Upper lobe of left lung (tissue), 6 donors: ENCODE measurements at regions not wholly inside any gene's neighbourhood (a gene's known extent, or its start where the extent isn't known, plus 50 kb on each side); places are given as distances from the start of the nearest gene placed in this dataset.

Experiments used
- ATAC-seq, 2 donors: fragments of 200-7000 bp; cut with Tn5 transposase; one replicate each; pipeline ENCODE4 v1.9.1; 2022; ENCODE audit warnings: mild to moderate bottlenecking in 2 of 2, moderate library complexity in 2 of 2; ENCODE audit not compliant: low FRiP score in 2 of 2
- DNase-seq, 2 donors: peaks; one replicate each; pipeline ENCODE4 v3.0.0-alpha.2; 2019 to 2020
- H3K27ac ChIP-seq, 4 donors: fragments of 200-600 bp; sonication (generic); one replicate each; pipeline ENCODE4 v1.5.1; 2016 to 2019
- H3K27me3 ChIP-seq, 4 donors: fragments of 200-600 bp; sonication (generic); one replicate each; pipeline ENCODE4 v1.5.1; 2017 to 2019
- H3K36me3 ChIP-seq, 4 donors: fragments of 200-600 bp; sonication (generic); one replicate each; pipeline ENCODE4 v1.5.1; 2016 to 2019
- H3K4me1 ChIP-seq, 4 donors: fragments of 200-600 bp; sonication (generic); one replicate each; pipeline ENCODE4 v1.5.1; 2018 to 2019
- H3K4me3 ChIP-seq, 4 donors: fragments of 200-600 bp; sonication (generic); one replicate each; pipeline ENCODE4 v1.5.1; 2017 to 2019; ENCODE audit warnings: mild to moderate bottlenecking in 2 of 4, moderate library complexity in 1 of 4
- H3K9me3 ChIP-seq, 4 donors: fragments of 200-600 bp; sonication (generic); one replicate each; pipeline ENCODE4 v1.5.1; 2018 to 2019
- EP300 ChIP-seq, 4 donors: sonication (generic); formaldehyde crosslinking; IDR thresholded peaks; one replicate each; pipeline ENCODE4 v1.5.1; 2017; ENCODE audit warnings: antibody characterized with exemption in 4 of 4, control low read depth in 2 of 4
- POLR2A ChIP-seq, 4 donors: fragments of 450-650 bp; IDR thresholded peaks; one replicate each; pipeline ENCODE4 v1.5.1; 2016 to 2017; ENCODE audit warnings: antibody characterized with exemption in 4 of 4, mild to moderate bottlenecking in 2 of 4
- POLR2AphosphoS5 ChIP-seq, 2 donors: sonication (generic); formaldehyde crosslinking; IDR thresholded peaks; one replicate each; pipeline ENCODE4 v1.5.1; 2017; ENCODE audit warnings: antibody characterized with exemption in 2 of 2
- WGBS, 2 donors: methylation state at CpG; one replicate each; pipeline ENCODE4 v1.1.5; 2017 to 2018; 5-methylcytosine and 5-hydroxymethylcytosine counted together
- TF ChIP-seq, protein P1 (sequence below), 6 experiments: fragments of 450-650 bp in 4 of 6; fragments of 200-600 bp in 2 of 6; sonication (generic) in 2 of 6; IDR thresholded peaks; one replicate each; pipeline ENCODE4 v1.5.1; 2016 to 2019; ENCODE audit warnings: antibody characterized with exemption in 6 of 6
- donor health status: DM: no; HTN: no; CAD: no; lungs with moderate emphysema.
- donor health status: DM: no; HTN: yes; CAD: no; lungs with severe emphysema.

DNA sequence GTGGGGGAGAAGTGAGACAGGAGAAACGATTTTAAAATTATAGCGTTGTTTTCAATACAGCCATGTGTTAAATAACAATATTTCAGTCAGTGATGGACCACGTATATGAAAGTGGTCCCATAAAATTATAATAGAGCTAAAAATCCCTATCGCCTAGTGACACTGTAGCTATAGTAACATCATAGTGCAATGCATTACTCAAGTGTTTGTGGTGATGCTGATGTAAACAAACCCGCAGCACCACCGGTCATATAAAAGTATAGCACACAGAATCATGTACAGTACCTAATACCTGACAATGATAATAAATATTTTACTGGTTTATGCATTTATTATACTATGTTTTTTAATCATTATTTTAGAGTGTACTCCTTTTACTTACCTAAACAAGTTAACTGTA, 407.4 kb upstream of the SEMA6A start:
- TF ChIP-seq POLR2AphosphoS5 (IDR thresholded peaks at IDR 0.05) = no peak
- no peak for TF ChIP-seq EP300 (IDR thresholded peaks at IDR 0.05)
- no peak for TF ChIP-seq POLR2A (IDR thresholded peaks at IDR 0.05)
- TF ChIP-seq, protein P1, sequence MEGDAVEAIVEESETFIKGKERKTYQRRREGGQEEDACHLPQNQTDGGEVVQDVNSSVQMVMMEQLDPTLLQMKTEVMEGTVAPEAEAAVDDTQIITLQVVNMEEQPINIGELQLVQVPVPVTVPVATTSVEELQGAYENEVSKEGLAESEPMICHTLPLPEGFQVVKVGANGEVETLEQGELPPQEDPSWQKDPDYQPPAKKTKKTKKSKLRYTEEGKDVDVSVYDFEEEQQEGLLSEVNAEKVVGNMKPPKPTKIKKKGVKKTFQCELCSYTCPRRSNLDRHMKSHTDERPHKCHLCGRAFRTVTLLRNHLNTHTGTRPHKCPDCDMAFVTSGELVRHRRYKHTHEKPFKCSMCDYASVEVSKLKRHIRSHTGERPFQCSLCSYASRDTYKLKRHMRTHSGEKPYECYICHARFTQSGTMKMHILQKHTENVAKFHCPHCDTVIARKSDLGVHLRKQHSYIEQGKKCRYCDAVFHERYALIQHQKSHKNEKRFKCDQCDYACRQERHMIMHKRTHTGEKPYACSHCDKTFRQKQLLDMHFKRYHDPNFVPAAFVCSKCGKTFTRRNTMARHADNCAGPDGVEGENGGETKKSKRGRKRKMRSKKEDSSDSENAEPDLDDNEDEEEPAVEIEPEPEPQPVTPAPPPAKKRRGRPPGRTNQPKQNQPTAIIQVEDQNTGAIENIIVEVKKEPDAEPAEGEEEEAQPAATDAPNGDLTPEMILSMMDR (IDR thresholded peaks at IDR 0.05) = no peak
- WGBS, 2 donors = 81 to 82% methylated on average over 6 of the region's 6 CpGs
- H3K4me1 ChIP-seq = no peaks in the 10 kb centered on the region
- no peak overlapping the region for H3K27ac ChIP-seq
- no peak for ATAC-seq
- no peak for DNase-seq
- H3K9me3 ChIP-seq = no peaks in the 10 kb centered on the region
- no peaks in the 10 kb centered on the region for H3K27me3 ChIP-seq
- no peak overlapping the region for H3K4me3 ChIP-seq
- no peaks in the 10 kb centered on the region for H3K36me3 ChIP-seq

DNA sequence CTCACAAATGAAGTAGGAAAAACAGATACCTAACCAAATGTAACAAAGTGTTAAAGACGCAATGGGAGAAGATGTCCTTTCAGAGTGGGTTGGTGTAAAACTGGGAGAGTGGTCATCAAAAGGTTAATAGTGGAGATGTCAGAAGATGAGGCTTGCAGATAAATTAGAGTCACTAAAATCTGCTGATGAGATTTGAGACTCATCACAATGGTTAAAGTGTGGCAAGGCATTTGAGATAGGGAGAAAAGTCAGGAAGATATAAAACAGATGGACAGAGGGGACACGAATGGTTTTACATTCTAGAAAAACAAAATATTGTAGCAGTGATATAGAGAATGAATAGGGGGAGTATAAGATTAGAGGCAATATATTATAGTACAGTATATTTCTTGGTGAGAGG, 406.0 kb upstream of the SEMA6A start:
- H3K9me3 ChIP-seq = no peaks in the 10 kb centered on the region

GRCh38 chr5:116976767-116977166, 402.1 kb upstream of the SEMA6A start:
- ATAC-seq (no peak), DNase-seq (no peak)
- WGBS, 2 donors = 89 to 95% methylated on average over 1 of the region's 1 CpG
- Histone ChIP-seq H3K4me1 (no peaks in the 10 kb centered on the region), H3K27ac (no peak overlapping the region), H3K27me3 (no peaks in the 10 kb centered on the region), H3K9me3 (no peaks in the 10 kb centered on the region), H3K36me3 (no peaks in the 10 kb centered on the region), H3K4me3 (no peak overlapping the region)
- TF ChIP-seq POLR2AphosphoS5 (IDR thresholded peaks at IDR 0.05) = no peak
- TF ChIP-seq EP300 (IDR thresholded peaks at IDR 0.05) = no peak
- TF ChIP-seq, protein P1 (IDR thresholded peaks at IDR 0.05) = no peak
- no peak for TF ChIP-seq POLR2A (IDR thresholded peaks at IDR 0.05)

More for the DNA sequence above, 406.0 kb upstream of the SEMA6A start:
- DNase-seq = no peak
- no peaks in the 10 kb centered on the region for H3K4me1 ChIP-seq
- H3K27ac ChIP-seq = no peak overlapping the region
- no peak overlapping the region for H3K4me3 ChIP-seq
- no peaks in the 10 kb centered on the region for H3K36me3 ChIP-seq
- 84 to 91% methylated on average over 2 of the region's 2 CpGs for WGBS, 2 donors
- no peak for ATAC-seq
- TF ChIP-seq, protein P1 (IDR thresholded peaks at IDR 0.05) = no peak
- no peak for TF ChIP-seq POLR2AphosphoS5 (IDR thresholded peaks at IDR 0.05)
- TF ChIP-seq EP300 (IDR thresholded peaks at IDR 0.05) = no peak
- no peak for TF ChIP-seq POLR2A (IDR thresholded peaks at IDR 0.05)
- no peaks in the 10 kb centered on the region for H3K27me3 ChIP-seq

DNA sequence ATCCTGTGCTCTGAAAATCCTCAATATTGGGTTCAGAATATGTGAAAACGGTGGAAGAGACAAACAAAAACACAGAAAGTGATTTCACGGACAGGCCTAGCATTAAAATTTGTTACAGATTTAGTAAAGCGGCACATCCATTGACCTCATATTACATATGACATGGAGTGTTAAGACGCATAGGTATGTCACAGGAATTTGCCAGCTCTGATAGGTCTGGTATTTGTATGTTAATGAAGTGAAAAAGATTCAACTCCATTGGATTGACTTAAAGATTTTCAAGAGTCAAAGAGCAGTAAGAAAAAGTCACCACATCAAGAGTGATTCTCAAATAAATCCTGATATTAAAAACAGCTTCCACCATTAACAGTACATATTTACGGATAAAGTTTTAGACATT, 396.5 kb upstream of the SEMA6A start:
- Histone ChIP-seq H3K4me1 (peaks cover 0 to 5% (median 0%) of the 10 kb centered on the region in 4 donors), H3K4me3 (no peak overlapping the region), H3K9me3 (no peaks in the 10 kb centered on the region), H3K27ac (no peak overlapping the region), H3K27me3 (no peaks in the 10 kb centered on the region), H3K36me3 (no peaks in the 10 kb centered on the region)
- TF ChIP-seq POLR2AphosphoS5 (IDR thresholded peaks at IDR 0.05) = no peak
- no peak for TF ChIP-seq EP300 (IDR thresholded peaks at IDR 0.05)
- no peak for TF ChIP-seq POLR2A (IDR thresholded peaks at IDR 0.05)
- TF ChIP-seq, protein P1 (IDR thresholded peaks at IDR 0.05) = no peak
- 92 to 93% methylated on average over 5 of the region's 5 CpGs for WGBS, 2 donors
- no peak for ATAC-seq
- no peak for DNase-seq

DNA sequence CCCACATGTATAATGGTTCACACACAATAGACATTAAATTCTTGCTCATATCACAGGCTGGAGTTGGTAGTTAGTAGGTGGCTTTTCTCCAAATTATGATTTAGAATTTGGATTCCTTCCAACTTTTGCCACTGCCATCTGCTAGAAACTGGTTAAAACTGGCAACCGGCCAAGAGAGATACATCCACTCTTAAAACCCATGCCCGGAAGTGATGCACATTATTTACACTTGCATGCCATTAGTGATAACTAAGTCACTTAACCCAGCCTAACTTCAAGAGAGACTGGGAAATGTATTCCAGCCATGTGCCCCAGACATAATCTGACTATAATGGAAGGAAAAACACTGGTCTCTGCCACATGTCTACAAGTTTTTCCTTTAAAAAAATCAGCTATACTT, 395.7 kb upstream of the SEMA6A start:
- H3K36me3 ChIP-seq = no peaks in the 10 kb centered on the region
- no peak for ATAC-seq
- H3K27me3 ChIP-seq = no peaks in the 10 kb centered on the region
- peaks cover 0 to 5% (median 0%) of the 10 kb centered on the region in 4 donors for H3K4me1 ChIP-seq
- no peak overlapping the region for H3K27ac ChIP-seq
- no peak overlapping the region for H3K4me3 ChIP-seq
- 50 to 52% methylated on average over 2 of the region's 2 CpGs for WGBS, 2 donors
- H3K9me3 ChIP-seq = no peaks in the 10 kb centered on the region
- TF ChIP-seq EP300 (IDR thresholded peaks at IDR 0.05) = no peak
- TF ChIP-seq, protein P1 (IDR thresholded peaks at IDR 0.05) = no peak
- TF ChIP-seq POLR2AphosphoS5 (IDR thresholded peaks at IDR 0.05) = no peak
- TF ChIP-seq POLR2A (IDR thresholded peaks at IDR 0.05) = no peak
- DNase-seq = no peak
